ENCODE measurements at regions not wholly inside any gene's neighbourhood (a gene's known extent, or its start where the extent isn't known, plus 50 kb on each side); places are given as distances from the start of the nearest gene placed in this dataset.
"Not testable (repeated sequence)": the region's sequence is repeated elsewhere in the genome, so short reads cannot be mapped to it uniquely, and the experiment has no call there.

DNA sequence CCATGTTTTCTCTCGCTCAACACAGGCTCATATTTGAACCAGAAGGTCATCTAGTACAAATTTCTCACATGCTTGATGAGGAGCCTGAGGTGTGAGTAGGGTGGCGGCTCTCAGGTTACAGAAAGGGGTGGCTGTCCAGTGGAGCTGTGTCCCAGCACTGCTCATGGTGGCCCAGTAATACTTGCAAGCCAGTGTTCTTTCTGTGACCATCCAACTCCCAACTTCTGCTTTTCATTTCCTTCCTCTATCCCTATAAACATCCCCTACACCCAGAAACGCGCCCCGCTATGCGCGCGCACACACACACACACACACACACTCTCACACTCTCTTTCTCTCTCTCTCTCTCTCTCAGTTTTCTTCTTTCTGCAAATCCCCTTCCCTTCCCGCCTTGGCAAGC lies 196.3 kb downstream of the TP53TG3F start:
- TF ChIP-seq, protein P1, sequence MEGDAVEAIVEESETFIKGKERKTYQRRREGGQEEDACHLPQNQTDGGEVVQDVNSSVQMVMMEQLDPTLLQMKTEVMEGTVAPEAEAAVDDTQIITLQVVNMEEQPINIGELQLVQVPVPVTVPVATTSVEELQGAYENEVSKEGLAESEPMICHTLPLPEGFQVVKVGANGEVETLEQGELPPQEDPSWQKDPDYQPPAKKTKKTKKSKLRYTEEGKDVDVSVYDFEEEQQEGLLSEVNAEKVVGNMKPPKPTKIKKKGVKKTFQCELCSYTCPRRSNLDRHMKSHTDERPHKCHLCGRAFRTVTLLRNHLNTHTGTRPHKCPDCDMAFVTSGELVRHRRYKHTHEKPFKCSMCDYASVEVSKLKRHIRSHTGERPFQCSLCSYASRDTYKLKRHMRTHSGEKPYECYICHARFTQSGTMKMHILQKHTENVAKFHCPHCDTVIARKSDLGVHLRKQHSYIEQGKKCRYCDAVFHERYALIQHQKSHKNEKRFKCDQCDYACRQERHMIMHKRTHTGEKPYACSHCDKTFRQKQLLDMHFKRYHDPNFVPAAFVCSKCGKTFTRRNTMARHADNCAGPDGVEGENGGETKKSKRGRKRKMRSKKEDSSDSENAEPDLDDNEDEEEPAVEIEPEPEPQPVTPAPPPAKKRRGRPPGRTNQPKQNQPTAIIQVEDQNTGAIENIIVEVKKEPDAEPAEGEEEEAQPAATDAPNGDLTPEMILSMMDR (conservative IDR thresholded peaks at IDR 0.05) = not testable (repeated sequence)
- not testable (repeated sequence) for TF ChIP-seq EZH2 (IDR thresholded peaks at IDR 0.05; ENCODE audit: low read depth)
